ENCODE measurements at regions not wholly inside any gene's neighbourhood (a gene's known extent, or its start where the extent isn't known, plus 50 kb on each side); places are given as distances from the start of the nearest gene placed in this dataset.
"Not testable (repeated sequence)": the region's sequence is repeated elsewhere in the genome, so short reads cannot be mapped to it uniquely, and the experiment has no call there.

DNA sequence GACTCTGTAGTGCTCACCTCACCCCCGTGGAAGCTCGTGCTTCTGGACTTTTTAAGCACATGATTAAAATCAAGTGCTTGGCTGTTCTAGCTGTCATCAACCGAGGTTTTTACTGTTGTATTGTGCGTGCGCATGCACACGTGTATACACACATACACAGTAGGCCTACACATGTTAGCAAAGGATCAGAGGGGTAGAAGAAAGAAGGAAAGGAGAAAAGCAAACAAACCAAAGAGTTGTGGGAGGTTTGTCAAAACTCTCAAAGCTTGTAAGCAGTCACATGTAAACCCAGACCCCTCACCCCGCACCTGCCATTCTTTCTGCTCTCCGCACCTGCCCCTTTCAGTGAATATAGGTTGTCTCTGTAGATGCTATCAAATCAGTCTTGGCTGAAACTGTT lies 311.8 kb downstream of the HS3ST1 start:
- DNase-seq = no peak

GRCh38 chr4:11111876-11112275 lies 316.8 kb downstream of the HS3ST1 start:
- DNase-seq = no peak

- DNase-seq = no peak
These were observed 317.3 kb downstream of the HS3ST1 start for GRCh38 chr4:11111370-11111769.

DNA sequence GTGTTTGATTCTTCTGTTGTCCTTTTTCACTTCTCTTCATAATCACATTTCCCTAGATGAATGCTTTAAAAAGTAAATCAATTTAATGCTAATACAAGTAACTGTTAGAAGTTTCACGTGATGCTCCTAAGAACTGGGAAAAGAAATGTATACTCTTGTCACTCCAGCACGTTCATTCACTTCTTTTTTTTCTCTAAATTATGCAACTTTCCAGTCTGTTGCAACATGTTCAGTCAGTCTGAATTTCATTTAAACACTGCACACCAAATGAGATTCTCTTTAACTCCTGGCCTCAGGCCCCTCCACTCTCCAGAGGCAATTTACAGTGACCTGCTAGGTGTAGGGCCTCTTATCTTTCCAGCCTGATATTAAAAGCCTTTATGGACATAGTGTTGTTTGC lies 321.9 kb downstream of the HS3ST1 start:
- DNase-seq = no peak

- DNase-seq = no peak
These were observed 322.5 kb downstream of the HS3ST1 start for GRCh38 chr4:11106190-11106589.

GRCh38 chr4:11105715-11106114 lies 323.0 kb downstream of the HS3ST1 start:
- no peak for DNase-seq

- DNase-seq = peak; percentile 10
These were observed 330.2 kb downstream of the HS3ST1 start for GRCh38 chr4:11098461-11098860.

GRCh38 chr4:11097725-11098124 lies 331.0 kb downstream of the HS3ST1 start:
- DNase-seq = no peak

- no peak for DNase-seq
These were observed 347.7 kb downstream of the HS3ST1 start for GRCh38 chr4:11081006-11081405.

DNA sequence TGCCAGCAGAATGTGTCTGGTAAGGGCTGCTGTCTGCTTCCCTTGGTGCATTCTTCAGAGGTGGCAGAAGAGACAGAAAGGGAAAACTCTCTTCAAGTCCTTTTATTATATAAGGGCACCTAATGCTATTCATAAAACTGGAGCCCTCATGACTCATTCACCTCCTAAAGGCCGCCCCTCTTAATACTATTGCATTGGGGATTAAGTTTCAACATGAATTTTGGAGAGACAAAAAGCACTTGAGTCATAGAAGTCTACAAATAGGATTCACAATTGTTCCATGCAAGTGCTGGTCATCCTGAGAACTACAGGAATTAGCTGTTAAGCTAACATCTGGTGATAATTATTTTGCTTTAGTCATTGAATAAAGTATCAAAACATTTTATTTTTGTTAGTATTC lies 349.5 kb downstream of the HS3ST1 start:
- no peak for DNase-seq

DNA sequence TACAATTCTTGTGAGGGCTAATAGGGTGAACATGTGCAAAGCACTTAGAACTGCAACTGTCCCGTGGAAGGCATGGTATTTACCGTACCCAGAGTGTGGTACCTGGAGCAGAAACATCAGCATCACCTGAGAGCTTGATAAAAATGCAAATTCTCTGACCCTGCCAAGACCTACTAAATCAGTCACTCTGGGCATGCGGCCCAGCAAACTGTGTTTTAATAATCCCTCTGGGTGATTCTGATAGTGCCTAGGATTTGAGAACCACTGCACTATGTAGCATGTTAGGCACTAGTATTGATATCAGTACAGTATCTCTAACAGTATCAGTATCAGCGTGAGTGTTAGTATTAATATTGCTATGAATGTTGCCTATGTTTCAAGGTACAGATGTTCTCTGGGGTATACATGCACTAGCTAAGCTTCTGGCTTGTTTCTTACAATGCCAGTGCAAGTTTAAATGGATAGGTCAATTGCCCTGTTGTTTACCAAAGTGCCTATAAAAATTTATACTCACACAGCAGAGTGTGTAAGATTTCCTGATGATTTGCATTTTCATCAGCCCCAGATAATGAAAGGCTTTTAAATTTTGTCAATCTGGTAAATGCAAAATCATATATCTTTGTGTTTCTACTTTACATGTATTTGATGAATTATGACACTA lies 354.0 kb downstream of the HS3ST1 start:
- DNase-seq = no peak

DNA sequence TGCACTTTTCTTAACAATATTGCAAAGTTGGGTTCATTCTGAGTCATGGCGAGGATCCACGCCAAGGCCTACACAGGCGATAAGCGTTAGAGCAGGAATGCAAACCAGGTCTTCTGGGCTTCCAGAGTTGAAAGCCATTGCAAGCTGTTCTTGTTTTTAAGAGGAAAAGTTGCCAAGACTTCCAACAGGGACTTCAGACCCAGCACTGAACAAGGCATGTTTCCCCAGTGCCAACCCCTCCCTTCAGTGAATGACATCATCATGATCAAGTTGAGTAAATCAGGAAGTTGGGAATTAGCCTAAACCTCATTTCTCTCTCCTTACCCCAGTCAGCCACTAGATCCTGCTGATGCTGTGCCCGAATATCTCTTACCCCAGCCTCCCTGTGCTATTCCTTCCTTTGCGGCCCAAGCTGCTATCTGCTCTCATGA lies 355.1 kb downstream of the HS3ST1 start:
- DNase-seq = no peak

DNA sequence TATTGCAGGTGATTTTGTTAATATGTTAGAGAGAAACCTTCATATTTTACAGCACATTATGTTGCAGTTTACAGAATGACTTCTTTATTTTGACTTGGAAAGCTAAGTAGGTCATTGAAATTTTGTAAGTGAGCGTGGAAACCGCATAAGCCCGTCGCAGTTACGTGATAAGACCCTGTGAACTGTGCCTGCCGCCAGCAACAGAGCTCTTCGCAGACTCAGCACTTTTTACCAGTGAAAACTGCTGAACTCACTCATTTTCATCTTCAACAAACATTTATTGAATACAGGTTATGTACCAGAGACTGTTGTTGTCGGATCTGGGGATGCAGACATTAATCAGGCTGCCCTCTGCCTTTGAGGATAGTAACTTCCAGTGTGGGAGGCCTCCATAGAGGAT lies 355.7 kb downstream of the HS3ST1 start:
- no peak for DNase-seq

DNA sequence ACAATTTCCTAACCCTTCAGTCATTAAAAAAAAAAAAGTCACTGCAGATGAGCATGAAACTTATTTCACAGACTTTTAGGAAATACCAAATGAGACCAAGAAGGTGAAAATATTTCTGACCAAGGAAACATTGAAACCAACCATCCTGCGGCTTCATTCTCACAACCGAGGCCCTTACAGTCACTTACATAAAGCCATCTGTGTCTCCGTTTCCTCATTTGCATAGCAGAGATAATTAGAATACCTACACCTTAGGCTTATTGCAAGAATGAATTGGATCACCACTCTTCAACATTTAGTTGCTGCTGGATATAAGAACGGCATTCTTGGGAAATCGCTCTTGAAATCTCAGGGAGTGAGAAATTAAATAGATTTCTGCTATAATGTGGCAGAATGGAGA lies 356.2 kb downstream of the HS3ST1 start:
- DNase-seq = no peak

GRCh38 chr4:11070813-11071212 lies 357.9 kb downstream of the HS3ST1 start:
- no peak for DNase-seq

GRCh38 chr4:11069581-11070211 lies 359.0 kb downstream of the HS3ST1 start:
- no peak for DNase-seq

- no peak for DNase-seq
These were observed 359.6 kb downstream of the HS3ST1 start for GRCh38 chr4:11069083-11069482.

- DNase-seq = not testable (repeated sequence)
These were observed 362.1 kb downstream of the HS3ST1 start for GRCh38 chr4:11066584-11066983.

- not testable (repeated sequence) for DNase-seq
These were observed 368.1 kb downstream of the HS3ST1 start for GRCh38 chr4:11060637-11061036.

GRCh38 chr4:11054937-11055336 lies 370.4 kb upstream of the CLNK start:
- not testable (repeated sequence) for DNase-seq

GRCh38 chr4:11053601-11054220 lies 369.1 kb upstream of the CLNK start:
- no peak for DNase-seq

- DNase-seq = no peak
These were observed 366.6 kb upstream of the CLNK start for GRCh38 chr4:11051181-11051580.

DNA sequence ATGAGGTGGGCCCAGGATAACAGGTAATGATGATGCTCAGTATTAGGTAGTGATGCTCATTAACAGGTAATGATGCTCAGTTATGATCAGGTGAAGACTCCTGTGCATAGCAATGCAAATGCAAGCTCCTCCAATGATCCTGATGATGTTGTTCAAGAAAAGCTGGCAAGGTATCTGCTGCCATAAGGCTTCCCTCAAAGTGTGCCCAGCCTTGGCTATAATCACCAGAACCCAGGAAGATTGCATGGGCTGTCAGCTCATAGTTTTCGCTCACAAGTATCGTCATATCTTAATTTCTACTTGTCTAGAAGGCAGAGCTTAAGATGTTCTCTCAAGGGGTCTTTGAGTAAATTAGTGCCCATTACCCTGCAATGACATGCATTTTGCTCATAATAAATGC lies 366.2 kb upstream of the CLNK start:
- DNase-seq = no peak

GRCh38 chr4:11049001-11049400 lies 364.4 kb upstream of the CLNK start:
- DNase-seq = no peak

DNA sequence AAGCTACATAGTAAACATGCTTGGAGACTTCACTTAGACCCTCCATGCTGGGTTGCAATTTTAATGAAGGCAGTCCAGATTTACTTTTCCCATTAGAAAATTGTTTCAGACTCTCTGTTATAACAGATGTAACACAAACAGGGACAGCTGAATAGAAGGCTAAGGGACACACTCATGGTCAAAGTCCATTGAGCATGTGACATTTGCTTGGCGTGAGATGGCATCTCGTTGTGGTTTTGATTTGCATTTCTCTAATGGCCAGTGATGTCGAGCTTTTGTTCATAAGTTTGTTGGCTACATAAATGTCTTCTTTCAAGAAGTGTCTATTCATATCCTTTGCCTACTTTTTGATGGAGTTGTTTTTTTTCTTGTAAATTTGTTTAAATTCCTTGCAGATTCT lies 358.2 kb upstream of the CLNK start:
- no peak for DNase-seq

Data from CD4-positive, alpha-beta T cell treated with Interferon gamma for 1 hour (primary cell).